Stomach (tissue), 8 donors: ENCODE measurements at regions not wholly inside any gene's neighbourhood (a gene's known extent, or its start where the extent isn't known, plus 50 kb on each side); places are given as distances from the start of the nearest gene placed in this dataset.

ENCODE experiments used
- DNase-seq, 2 donors: peaks; one replicate each; pipeline versions ENCODE4 v3.0.0 to v3.0.0-alpha.2; 2013 to 2019
- H3K27ac ChIP-seq, 5 donors: fragments of 200-600 bp in 4 of 5; sonication (generic) in 4 of 5; one replicate each; pipeline ENCODE4 v1.5.1; 2013 to 2019; ENCODE audit warnings: mild to moderate bottlenecking in 1 of 5, moderate library complexity in 1 of 5
- H3K27me3 ChIP-seq, 3 donors: fragments of 200-600 bp; sonication (generic); one replicate each; pipeline ENCODE4 v1.5.1; 2017 to 2019; ENCODE audit warnings: mixed run types in 1 of 3
- H3K36me3 ChIP-seq, 4 donors: fragments of 200-600 bp; sonication (generic); 1 replicate in 3 of 4; 2 replicates in 1 of 4; pipeline ENCODE4 v1.5.1; 2016 to 2019
- H3K4me1 ChIP-seq, 4 donors: fragments of 200-600 bp; sonication (generic); one replicate each; pipeline ENCODE4 v1.5.1; 2016 to 2019
- H3K4me3 ChIP-seq, 4 donors: fragments of 200-600 bp; sonication (generic) in 3 of 4; one replicate each; pipeline ENCODE4 v1.5.1; 2016 to 2019; ENCODE audit warnings: mild to moderate bottlenecking in 1 of 4
- H3K9me3 ChIP-seq, 4 donors: fragments of 200-600 bp; sonication (generic); one replicate each; pipeline ENCODE4 v1.5.1; 2016 to 2019
- CTCF ChIP-seq, 7 experiments: fragments of 450-650 bp in 4 of 7; fragments of 200-600 bp in 3 of 7; sonication (generic) in 3 of 7; IDR thresholded peaks; one replicate each; pipeline ENCODE4 v1.5.1; 2016 to 2019; ENCODE audit warnings: antibody characterized with exemption in 7 of 7, control low read depth in 2 of 7, mild to moderate bottlenecking in 1 of 7
- EP300 ChIP-seq: sonication (generic); formaldehyde crosslinking; IDR thresholded peaks from one replicate; pipeline ENCODE4 v1.6.1; 2017; ENCODE audit warnings: antibody characterized with exemption
- POLR2A ChIP-seq, 4 donors: fragments of 450-650 bp; IDR thresholded peaks; one replicate each; pipeline ENCODE4 v1.6.1; 2016; ENCODE audit warnings: antibody characterized with exemption in 4 of 4, control low read depth in 2 of 4, mild to moderate bottlenecking in 1 of 4, moderate library complexity in 1 of 4
- POLR2AphosphoS5 ChIP-seq, 3 donors: sonication (generic); formaldehyde crosslinking; IDR thresholded peaks; one replicate each; pipeline ENCODE4 v1.6.1; 2016; ENCODE audit warnings: antibody characterized with exemption in 3 of 3
- WGBS, 5 donors: extraction: QIAGEN DNeasy Blood & Tissue Kit in 3 of 5; methylation state at CpG; one replicate each; pipeline versions ENCODE4 v1.1.5 to v1.1.7; 2013 to 2018; 5-methylcytosine and 5-hydroxymethylcytosine counted together
- intact Hi-C: fragments of 100-400 bp; cut with DNase I; formaldehyde crosslinking; loops from one replicate; pipeline ENCODE4 v1.15.1; 2023; ENCODE audit warnings: low total_unique reads
- donor health status: healthy with polysubstance abuse.
- donor health status: Bipolar disorder and iron deficiency.
- donor health status: healthy.

- WGBS, 5 donors: 78 to 88% (median 84%) methylated on average over 6 of the region's 6 CpGs
- H3K9me3 ChIP-seq: peaks cover 0 to 6% (median 2%) of the 10 kb centered on the region in 4 donors
- DNase-seq: no peak
- H3K4me1 ChIP-seq: no peaks in the 10 kb centered on the region
- H3K27ac ChIP-seq: no peak overlapping the region
- H3K4me3 ChIP-seq: no peak overlapping the region
- intact Hi-C loops: no loop called here
- H3K36me3 ChIP-seq: no peaks in the 10 kb centered on the region
- H3K27me3 ChIP-seq: no peaks in the 10 kb centered on the region
- TF ChIP-seq CTCF (IDR thresholded peaks at IDR 0.05) (no peak), POLR2A (IDR thresholded peaks at IDR 0.05) (no peak), POLR2AphosphoS5 (IDR thresholded peaks at IDR 0.05) (no peak), EP300 (no peak)
These were observed 480.0 kb upstream of the SYT1 start for GRCh38 chr12:78384541-78384940.

DNA sequence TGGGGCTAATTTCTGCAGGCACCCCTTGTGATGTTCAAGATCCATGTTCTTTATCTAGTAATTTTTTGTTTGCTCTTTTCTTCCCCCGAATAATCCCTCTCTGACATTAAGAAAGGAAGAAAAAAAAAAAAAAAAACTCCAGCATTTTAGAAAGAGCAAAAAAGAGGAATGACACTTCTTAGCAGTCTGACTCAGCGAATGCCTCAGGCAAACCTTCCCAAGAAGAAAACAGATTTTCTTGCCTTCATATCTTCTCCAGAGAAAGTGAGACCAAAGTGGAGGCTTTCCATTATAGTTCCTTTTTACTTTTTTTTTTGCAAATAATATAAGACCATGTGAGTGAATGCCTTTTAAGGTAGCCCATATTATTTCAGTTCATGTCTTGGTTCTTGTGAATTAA, 479.0 kb upstream of the SYT1 start:
- 70 to 79% (median 72%) methylated on average over 2 of the region's 2 CpGs for WGBS, 5 donors
- no peaks in the 10 kb centered on the region for H3K4me1 ChIP-seq
- no peaks in the 10 kb centered on the region for H3K9me3 ChIP-seq
- H3K36me3 ChIP-seq: no peaks in the 10 kb centered on the region
- no peak overlapping the region for H3K4me3 ChIP-seq
- no peak for DNase-seq
- intact Hi-C loops: no loop called here
- no peak for TF ChIP-seq EP300
- TF ChIP-seq POLR2A (IDR thresholded peaks at IDR 0.05): no peak
- TF ChIP-seq POLR2AphosphoS5 (IDR thresholded peaks at IDR 0.05): no peak
- TF ChIP-seq CTCF (IDR thresholded peaks at IDR 0.05): no peak
- H3K27me3 ChIP-seq: no peaks in the 10 kb centered on the region
- no peak overlapping the region for H3K27ac ChIP-seq

DNA sequence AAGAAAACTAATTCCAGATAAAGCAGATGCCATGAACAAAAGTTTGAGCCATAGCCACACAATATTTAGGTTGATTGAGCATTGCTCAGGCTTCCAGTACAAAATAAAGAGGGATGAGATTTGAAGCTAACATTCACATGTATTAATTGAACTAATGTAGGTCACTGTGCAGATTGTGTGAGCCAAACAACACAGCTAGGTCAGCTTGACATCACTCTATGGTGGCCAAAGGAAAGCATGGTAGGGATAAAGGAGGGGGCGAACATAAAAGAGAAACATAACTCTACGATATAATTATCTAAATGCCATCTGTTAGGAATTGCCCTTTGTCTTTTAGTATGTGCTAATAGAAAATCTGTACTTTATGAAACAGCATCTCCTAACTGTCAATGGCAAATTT, 477.7 kb upstream of the SYT1 start:
- no peaks in the 10 kb centered on the region for H3K4me1 ChIP-seq
- WGBS, 5 donors: 75 to 96% (median 88%) methylated on average over 2 of the region's 2 CpGs
- no peak overlapping the region for H3K4me3 ChIP-seq
- DNase-seq: no peak
- no peak for TF ChIP-seq POLR2A (IDR thresholded peaks at IDR 0.05)
- TF ChIP-seq CTCF (IDR thresholded peaks at IDR 0.05): no peak
- TF ChIP-seq POLR2AphosphoS5 (IDR thresholded peaks at IDR 0.05): no peak
- no peak for TF ChIP-seq EP300
- no peaks in the 10 kb centered on the region for H3K36me3 ChIP-seq
- no peaks in the 10 kb centered on the region for H3K27me3 ChIP-seq
- no peak overlapping the region for H3K27ac ChIP-seq
- intact Hi-C loops: no loop called here
- H3K9me3 ChIP-seq: no peaks in the 10 kb centered on the region

DNA sequence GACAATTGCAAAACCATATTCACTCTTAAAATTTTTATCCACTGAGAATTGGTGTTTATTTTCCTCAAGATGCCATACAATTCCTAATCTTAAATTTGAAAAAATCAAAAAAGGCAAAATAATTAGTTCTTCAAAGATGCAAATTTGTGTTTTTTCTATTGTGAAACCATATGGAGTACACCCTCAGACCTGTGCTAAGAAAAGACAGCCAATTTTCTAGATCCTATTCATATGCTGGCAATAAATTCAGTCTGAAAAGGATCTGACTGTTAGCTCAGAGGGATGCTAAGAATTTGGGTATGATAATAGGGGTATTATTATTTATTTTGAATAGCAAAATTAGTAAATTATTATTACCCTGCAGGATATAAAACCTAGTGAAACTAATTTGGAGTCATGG, 476.9 kb upstream of the SYT1 start:
- H3K27me3 ChIP-seq: no peaks in the 10 kb centered on the region
- no peak for TF ChIP-seq POLR2AphosphoS5 (IDR thresholded peaks at IDR 0.05)
- no peak for TF ChIP-seq CTCF (IDR thresholded peaks at IDR 0.05)
- TF ChIP-seq POLR2A (IDR thresholded peaks at IDR 0.05): no peak
- TF ChIP-seq EP300: no peak
- H3K4me3 ChIP-seq: no peak overlapping the region
- no peak for DNase-seq
- no peaks in the 10 kb centered on the region for H3K4me1 ChIP-seq
- no peaks in the 10 kb centered on the region for H3K36me3 ChIP-seq
- no peaks in the 10 kb centered on the region for H3K9me3 ChIP-seq
- intact Hi-C loops: no loop called here
- no peak overlapping the region for H3K27ac ChIP-seq

- TF ChIP-seq CTCF (IDR thresholded peaks at IDR 0.05) (no peak), POLR2AphosphoS5 (IDR thresholded peaks at IDR 0.05) (no peak), POLR2A (IDR thresholded peaks at IDR 0.05) (no peak), EP300 (no peak)
- no peaks in the 10 kb centered on the region for H3K36me3 ChIP-seq
These were observed 476.1 kb upstream of the SYT1 start for GRCh38 chr12:78388461-78388860.

More at GRCh38 chr12:78388461-78388860, 476.1 kb upstream of the SYT1 start:
- Histone ChIP-seq H3K27ac (no peak overlapping the region), H3K4me1 (no peaks in the 10 kb centered on the region), H3K27me3 (no peaks in the 10 kb centered on the region), H3K4me3 (no peak overlapping the region), H3K9me3 (no peaks in the 10 kb centered on the region)
- intact Hi-C loops: no loop called here
- no peak for DNase-seq
